Smooth muscle cell (in vitro differentiated cells): ENCODE measurements at regions not wholly inside any gene's neighbourhood (a gene's known extent, or its start where the extent isn't known, plus 50 kb on each side); places are given as distances from the start of the nearest gene placed in this dataset.

Source experiments
- DNase-seq: peaks from one replicate; lab custom pipeline; 2025; ENCODE audit not compliant: unreplicated experiment; lab: John Stamatoyannopoulos, UW
- H2AFZ ChIP-seq: fragments of 200-600 bp; sonication (generic); 2 replicates; pipeline ENCODE4 v1.6.0; 2016; ENCODE audit warnings: antibody characterized with exemption, low read depth, mild to moderate bottlenecking
- H3F3A ChIP-seq: fragments of 200-600 bp; sonication (generic); 2 replicates; pipeline ENCODE4 v1.6.0; 2017; ENCODE audit warnings: antibody characterized with exemption, low read depth
- H3K27ac ChIP-seq: fragments of 200-600 bp; sonication (generic); 2 replicates; pipeline ENCODE4 v1.5.1; 2016; ENCODE audit warnings: low read depth, mild to moderate bottlenecking
- H3K27me3 ChIP-seq: fragments of 200-600 bp; sonication (generic); 2 replicates; pipeline ENCODE4 v1.6.1; 2016; ENCODE audit warnings: low read depth, mild to moderate bottlenecking
- H3K36me3 ChIP-seq: fragments of 200-600 bp; sonication (generic); 2 replicates; pipeline ENCODE4 v1.5.1; 2016; ENCODE audit warnings: low read depth
- H3K4me1 ChIP-seq: fragments of 200-600 bp; sonication (generic); 2 replicates; pipeline ENCODE4 v1.5.1; 2016; ENCODE audit warnings: low read depth
- H3K4me2 ChIP-seq: fragments of 200-600 bp; sonication (generic); 2 replicates; pipeline ENCODE4 v1.6.0; 2016; ENCODE audit warnings: mild to moderate bottlenecking
- H3K4me3 ChIP-seq: fragments of 200-600 bp; sonication (generic); 2 replicates; pipeline ENCODE4 v1.5.1; 2016; ENCODE audit warnings: mild to moderate bottlenecking
- H3K79me2 ChIP-seq: fragments of 200-600 bp; sonication (generic); 2 replicates; pipeline ENCODE4 v1.6.0; 2016; ENCODE audit warnings: low read depth, mild to moderate bottlenecking
- H3K9ac ChIP-seq: fragments of 200-600 bp; sonication (generic); 2 replicates; pipeline ENCODE4 v1.6.0; 2016; ENCODE audit warnings: low read depth
- H3K9me3 ChIP-seq: fragments of 200-600 bp; sonication (generic); replicated peaks from 2 replicates; pipeline ENCODE4 v1.5.1; 2016; ENCODE audit warnings: low read depth
- H4K20me1 ChIP-seq: fragments of 200-600 bp; sonication (generic); 2 replicates; pipeline ENCODE4 v1.6.0; 2016; ENCODE audit warnings: low read depth
- CTCF ChIP-seq: fragments of 200-600 bp; sonication (generic); IDR thresholded peaks from 2 replicates; pipeline ENCODE4 v1.5.1; 2017; ENCODE audit warnings: borderline replicate concordance, mild to moderate bottlenecking, antibody characterized with exemption; ENCODE audit not compliant: insufficient read depth, poor library complexity, severe bottlenecking
- WGBS: methylation state at CpG from one replicate; pipeline ENCODE4 v1.1.7; 2016; ENCODE audit warnings: low lambda C conversion rate; 5-methylcytosine and 5-hydroxymethylcytosine counted together

DNA sequence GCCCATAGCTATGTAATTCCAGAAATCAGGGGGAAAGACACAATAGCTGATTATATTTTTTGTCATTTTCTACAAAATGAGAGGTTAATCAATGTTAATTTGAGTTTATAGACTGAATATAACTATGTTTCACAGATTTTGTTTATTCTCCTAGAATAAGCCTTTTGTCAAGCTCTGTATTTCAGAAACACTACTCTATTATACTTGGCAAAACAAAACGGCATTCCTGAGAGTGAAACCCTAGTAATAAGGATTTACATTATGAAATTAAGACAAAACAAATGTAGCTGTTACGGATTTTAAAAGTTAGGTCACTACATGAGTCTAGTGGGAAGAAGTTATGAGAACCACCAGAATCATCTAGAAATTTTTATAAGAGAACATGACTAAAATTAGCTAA, 334.2 kb downstream of the KLF12 start:
- Histone ChIP-seq H3K36me3 (no peaks in the 10 kb centered on the region), H4K20me1 (no peaks in the 10 kb centered on the region), H3K9ac (no peak overlapping the region), H3K4me3 (no peak overlapping the region), H3K4me1 (no peaks in the 10 kb centered on the region), H3K27me3 (no peaks in the 10 kb centered on the region), H3F3A (no peaks in the 10 kb centered on the region), H3K4me2 (no peak overlapping the region), H3K9me3 (no peaks in the 10 kb centered on the region), H2AFZ (no peak overlapping the region), H3K79me2 (no peaks in the 10 kb centered on the region), H3K27ac (no peak overlapping the region)
- 97% methylated on average over 2 of the region's 2 CpGs for WGBS
- no peak for DNase-seq
- no peak for TF ChIP-seq CTCF

DNA sequence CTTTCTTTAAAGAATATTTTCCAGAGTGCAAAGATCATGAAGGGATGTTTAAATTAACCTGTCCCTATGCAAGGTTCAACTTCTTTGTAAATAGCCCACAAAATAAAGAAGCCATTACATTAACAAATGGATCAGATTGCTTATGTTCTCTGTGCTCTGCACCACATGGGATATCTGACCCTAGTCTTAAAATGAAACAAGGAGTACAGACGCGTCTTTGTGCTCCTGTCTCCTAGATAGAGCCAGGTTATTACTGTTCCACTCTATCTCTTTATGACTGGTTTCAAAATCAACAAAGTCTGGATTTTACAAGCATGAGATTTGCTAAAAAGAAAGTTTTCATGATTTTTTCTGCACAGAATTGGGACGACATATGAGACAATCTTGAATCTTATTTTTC, 339.4 kb downstream of the KLF12 start:
- H3K27ac ChIP-seq: no peak overlapping the region
- no peaks in the 10 kb centered on the region for H3F3A ChIP-seq
- no peaks in the 10 kb centered on the region for H3K36me3 ChIP-seq
- no peaks in the 10 kb centered on the region for H4K20me1 ChIP-seq
- 91% methylated on average over 3 of the region's 3 CpGs for WGBS
- no peaks in the 10 kb centered on the region for H3K79me2 ChIP-seq
- H3K4me1 ChIP-seq: no peaks in the 10 kb centered on the region
- TF ChIP-seq CTCF: no peak
- H3K4me2 ChIP-seq: no peak overlapping the region
- no peak overlapping the region for H3K4me3 ChIP-seq
- no peak overlapping the region for H2AFZ ChIP-seq
- no peak overlapping the region for H3K9ac ChIP-seq
- no peaks in the 10 kb centered on the region for H3K27me3 ChIP-seq
- DNase-seq: no peak
- no peaks in the 10 kb centered on the region for H3K9me3 ChIP-seq

GRCh38 chr13:73793361-73793760, 340.8 kb downstream of the KLF12 start:
- Histone ChIP-seq H2AFZ (no peak overlapping the region), H3F3A (no peaks in the 10 kb centered on the region), H3K36me3 (no peaks in the 10 kb centered on the region), H3K79me2 (no peaks in the 10 kb centered on the region), H3K4me1 (no peaks in the 10 kb centered on the region), H3K27me3 (no peaks in the 10 kb centered on the region), H3K4me3 (no peak overlapping the region), H3K9me3 (no peaks in the 10 kb centered on the region), H3K9ac (no peak overlapping the region), H3K27ac (no peak overlapping the region), H4K20me1 (no peaks in the 10 kb centered on the region), H3K4me2 (no peak overlapping the region)
- DNase-seq: no peak
- TF ChIP-seq CTCF: no peak

DNA sequence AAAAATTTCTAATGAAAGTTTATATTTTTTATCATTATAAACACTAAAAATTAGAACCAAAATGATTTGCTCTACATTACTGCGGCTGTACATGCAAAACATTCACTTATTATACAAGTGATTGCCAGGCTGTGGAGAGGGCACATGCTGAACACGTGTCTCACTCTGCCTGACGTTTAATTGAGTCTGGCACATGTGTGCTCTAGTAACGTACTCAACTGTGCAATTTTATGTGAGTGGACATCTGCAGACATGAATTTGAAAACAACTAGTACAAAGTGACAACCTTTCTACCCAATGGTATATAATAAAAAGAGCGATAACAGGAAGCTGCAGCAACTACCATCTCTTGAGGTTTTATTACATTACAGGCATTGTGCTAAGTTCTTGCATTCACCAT, 341.4 kb downstream of the KLF12 start:
- no peak for DNase-seq
- 84% methylated on average over 5 of the region's 5 CpGs for WGBS
- no peaks in the 10 kb centered on the region for H3K27me3 ChIP-seq
- H3K79me2 ChIP-seq: no peaks in the 10 kb centered on the region
- no peaks in the 10 kb centered on the region for H4K20me1 ChIP-seq
- H3K9ac ChIP-seq: no peak overlapping the region
- H3K9me3 ChIP-seq: no peaks in the 10 kb centered on the region
- no peak for TF ChIP-seq CTCF
- H3K4me2 ChIP-seq: no peak overlapping the region
- H2AFZ ChIP-seq: no peak overlapping the region
- H3K27ac ChIP-seq: no peak overlapping the region
- H3K36me3 ChIP-seq: no peaks in the 10 kb centered on the region
- H3K4me3 ChIP-seq: no peak overlapping the region
- H3F3A ChIP-seq: no peaks in the 10 kb centered on the region
- H3K4me1 ChIP-seq: no peaks in the 10 kb centered on the region
